AG09319 (cell line): ENCODE measurements at regions not wholly inside any gene's neighbourhood (a gene's known extent, or its start where the extent isn't known, plus 50 kb on each side); places are given as distances from the start of the nearest gene placed in this dataset.
A peak's percentile ranks its signal among the peaks of the same experiment; 100 is the strongest.

Experiments used
- DNase-seq: peaks from one replicate; pipeline ENCODE4 v3.0.0-alpha.2; 2010; ENCODE audit warnings: low read depth; ENCODE audit errors: extremely low read depth
- CTCF ChIP-seq: IDR thresholded peaks from 2 replicates; pipeline ENCODE4 v1.5.1; 2011; ENCODE audit warnings: low read depth, mild to moderate bottlenecking, inconsistent platforms, low read length, moderate library complexity

- no peak for TF ChIP-seq CTCF
- DNase-seq, result no peak
Observed at GRCh38 chr4:123246085-123246484, 150.5 kb upstream of the SPRY1 start.

- TF ChIP-seq CTCF, result no peak
- DNase-seq, result peak; percentile 35
Observed at GRCh38 chr4:123248085-123248659, 148.4 kb upstream of the SPRY1 start.

GRCh38 chr4:123249821-123250220 is 146.8 kb upstream of the SPRY1 start:
- no peak for TF ChIP-seq CTCF
- no peak for DNase-seq

DNA sequence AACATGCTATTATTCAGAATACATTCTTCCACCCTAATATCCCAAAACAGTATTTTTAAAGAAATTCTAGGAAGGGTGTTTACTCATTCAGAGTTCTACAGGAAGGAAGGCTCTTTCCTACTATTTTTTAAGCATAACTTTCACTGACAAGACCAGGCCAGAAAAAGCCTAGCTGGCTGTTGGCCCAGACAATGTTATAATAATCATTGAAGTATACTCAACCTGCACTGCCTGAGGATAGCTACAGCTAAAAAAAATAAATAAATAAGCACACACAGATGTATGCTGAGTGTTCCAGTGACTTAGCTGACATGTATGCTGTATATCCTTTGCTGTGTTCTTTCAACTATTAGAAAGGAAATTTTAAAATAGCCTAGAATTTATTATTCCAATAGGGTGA is 145.8 kb upstream of the SPRY1 start:
- TF ChIP-seq CTCF, result no peak
- DNase-seq, result peak; percentile 24

- no peak for DNase-seq
- no peak for TF ChIP-seq CTCF
Observed at GRCh38 chr4:123255971-123256370, 140.6 kb upstream of the SPRY1 start.

DNA sequence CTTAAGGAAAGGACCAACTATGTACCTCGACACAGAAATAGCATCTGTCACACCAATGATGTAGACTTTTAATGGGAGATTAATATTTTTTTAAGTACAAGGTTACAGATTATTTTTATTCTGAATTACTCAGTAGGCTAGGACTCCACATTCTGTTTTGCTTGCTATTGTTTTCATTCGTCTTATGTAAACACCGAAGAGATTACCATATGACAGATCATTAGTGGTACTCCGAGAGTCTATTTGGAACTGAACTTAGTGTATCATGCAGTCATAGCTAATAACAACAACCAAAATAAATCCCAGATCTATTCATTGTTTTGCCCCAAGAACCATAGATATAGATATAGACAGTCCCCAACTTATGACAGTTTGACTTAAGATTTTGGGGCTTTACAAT is 139.7 kb upstream of the SPRY1 start:
- no peak for TF ChIP-seq CTCF
- no peak for DNase-seq

DNA sequence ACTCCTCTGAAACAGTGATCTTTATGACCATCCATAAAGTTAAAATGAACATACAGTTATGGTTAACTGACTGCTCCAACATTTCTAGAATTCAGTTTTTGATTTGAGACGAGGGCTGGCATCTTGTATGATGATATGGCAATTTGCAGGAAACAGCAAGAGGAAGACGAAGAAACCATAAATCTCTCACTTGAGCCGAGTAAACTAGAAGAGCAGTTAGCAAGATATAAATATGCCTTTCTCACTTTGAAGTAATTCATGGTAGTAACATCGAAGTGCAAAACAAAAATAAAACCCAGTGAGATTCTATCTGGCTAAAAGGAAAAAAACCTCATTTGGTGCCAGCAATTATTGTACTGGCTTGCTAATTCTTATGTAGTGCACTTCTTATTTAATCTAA is 139.0 kb upstream of the SPRY1 start:
- DNase-seq, result no peak
- TF ChIP-seq CTCF, result no peak
